BLaER1 treated with 17β-estradiol and CSF1 and Interleukin-3, amounts not matched to agents 10 nM and 100 nM (cell line): ENCODE measurements at regions not wholly inside any gene's neighbourhood (a gene's known extent, or its start where the extent isn't known, plus 50 kb on each side); places are given as distances from the start of the nearest gene placed in this dataset.

ENCODE experiments used
- H3K27ac ChIP-seq, 11 experiments: shearing (Covaris generic); formaldehyde crosslinking; 2 replicates each; pipeline ENCODE4 v1.8.1; 2022
- H3K27me3 ChIP-seq, 11 experiments: shearing (Covaris generic); formaldehyde crosslinking; 2 replicates each; pipeline ENCODE4 v1.8.1; 2022
- H3K36me3 ChIP-seq, 11 experiments: shearing (Covaris generic); formaldehyde crosslinking; 2 replicates each; pipeline ENCODE4 v1.8.1; 2022
- H3K4me1 ChIP-seq, 10 experiments: shearing (Covaris generic); formaldehyde crosslinking; 2 replicates each; pipeline ENCODE4 v1.8.1; 2022
- H3K4me2 ChIP-seq, 11 experiments: shearing (Covaris generic); formaldehyde crosslinking; 2 replicates each; pipeline ENCODE4 v1.8.1; 2022
- H3K4me3 ChIP-seq, 10 experiments: shearing (Covaris generic); formaldehyde crosslinking; 2 replicates each; pipeline ENCODE4 v1.8.1; 2022
- H3K9ac ChIP-seq, 11 experiments: shearing (Covaris generic); formaldehyde crosslinking; 2 replicates each; pipeline ENCODE4 v1.8.1; 2022
- H3K9me3 ChIP-seq, 11 experiments: shearing (Covaris generic); formaldehyde crosslinking; replicated peaks in 1 of 11; 2 replicates each; pipeline ENCODE4 v1.8.1; 2022
- H4K20me1 ChIP-seq, 11 experiments: shearing (Covaris generic); formaldehyde crosslinking; 2 replicates each; pipeline ENCODE4 v1.8.1; 2022
- Cebpa-rat ChIP-seq, 11 experiments: shearing (Covaris generic); IDR thresholded peaks; 2 replicates each; pipeline ENCODE4 v1.8.1; 2022

- Histone ChIP-seq H3K4me2 (no peak overlapping the region), H3K4me3 (no peak overlapping the region), H4K20me1 (no peaks in the 10 kb centered on the region), H3K4me1 (0 out of 20 replicates have a peak, but pooled peaks cover 0 to 5% (median 0%) of the 10 kb centered on the region in 10 experiments), H3K36me3 (no peaks in the 10 kb centered on the region), H3K9ac (no peak overlapping the region), H3K27ac (no peak overlapping the region), H3K27me3 (no peaks in the 10 kb centered on the region), H3K9me3 (no peaks in the 10 kb centered on the region)
- TF ChIP-seq Cebpa-rat (IDR thresholded peaks at IDR 0.05), result no peak
Observed at GRCh38 chr2:234680688-234681619, 184.1 kb upstream of the ARL4C start.

GRCh38 chr2:234679741-234680687, 183.1 kb upstream of the ARL4C start:
- H3K4me3 ChIP-seq, result no peak overlapping the region
- no peak for TF ChIP-seq Cebpa-rat (IDR thresholded peaks at IDR 0.05)
- H3K4me1 ChIP-seq, result 0 out of 20 replicates have a peak, but pooled peaks cover 0 to 5% (median 0%) of the 10 kb centered on the region in 10 experiments

GRCh38 chr2:234679301-234679740, 182.4 kb upstream of the ARL4C start:
- Histone ChIP-seq H3K4me1 (0 out of 20 replicates have a peak, but pooled peaks cover 0 to 5% (median 0%) of the 10 kb centered on the region in 10 experiments), H4K20me1 (no peaks in the 10 kb centered on the region), H3K4me3 (no peak overlapping the region), H3K27me3 (no peaks in the 10 kb centered on the region), H3K9ac (no peak overlapping the region), H3K36me3 (no peaks in the 10 kb centered on the region), H3K9me3 (no peaks in the 10 kb centered on the region), H3K27ac (no peak overlapping the region), H3K4me2 (no peak overlapping the region)
- TF ChIP-seq Cebpa-rat (IDR thresholded peaks at IDR 0.05), result no peak

More at GRCh38 chr2:234679741-234680687, 183.1 kb upstream of the ARL4C start:
- Histone ChIP-seq H3K9me3 (no peaks in the 10 kb centered on the region), H3K27me3 (no peaks in the 10 kb centered on the region), H4K20me1 (no peaks in the 10 kb centered on the region), H3K27ac (no peak overlapping the region), H3K9ac (no peak overlapping the region), H3K36me3 (no peaks in the 10 kb centered on the region), H3K4me2 (no peak overlapping the region)

- Histone ChIP-seq H4K20me1 (no peaks in the 10 kb centered on the region), H3K9me3 (no peaks in the 10 kb centered on the region), H3K4me3 (no peak overlapping the region), H3K27ac (no peak overlapping the region), H3K27me3 (no peaks in the 10 kb centered on the region), H3K9ac (no peak overlapping the region), H3K4me1 (0 out of 20 replicates have a peak, but pooled peaks cover 0 to 5% (median 0%) of the 10 kb centered on the region in 10 experiments), H3K4me2 (no peak overlapping the region), H3K36me3 (no peaks in the 10 kb centered on the region)
- no peak for TF ChIP-seq Cebpa-rat (IDR thresholded peaks at IDR 0.05)
Observed at GRCh38 chr2:234678711-234679110, 181.8 kb upstream of the ARL4C start.

GRCh38 chr2:234677758-234678538, 181.1 kb upstream of the ARL4C start:
- Histone ChIP-seq H3K9ac (no peak overlapping the region), H3K4me1 (0 out of 20 replicates have a peak, but pooled peaks cover 0 to 5% (median 0%) of the 10 kb centered on the region in 10 experiments), H3K4me3 (no peak overlapping the region), H3K9me3 (no peaks in the 10 kb centered on the region), H4K20me1 (no peaks in the 10 kb centered on the region), H3K27ac (no peak overlapping the region), H3K27me3 (no peaks in the 10 kb centered on the region), H3K36me3 (no peaks in the 10 kb centered on the region), H3K4me2 (no peak overlapping the region)
- no peak for TF ChIP-seq Cebpa-rat (IDR thresholded peaks at IDR 0.05)

- no peak overlapping the region for H3K4me3 ChIP-seq
- no peak overlapping the region for H3K4me2 ChIP-seq
- no peaks in the 10 kb centered on the region for H4K20me1 ChIP-seq
- H3K27me3 ChIP-seq, result no peaks in the 10 kb centered on the region
- H3K27ac ChIP-seq, result no peak overlapping the region
- H3K9ac ChIP-seq, result no peak overlapping the region
- H3K4me1 ChIP-seq, result 0 out of 20 replicates have a peak, but pooled peaks cover 0 to 5% (median 0%) of the 10 kb centered on the region in 10 experiments
- no peaks in the 10 kb centered on the region for H3K9me3 ChIP-seq
- TF ChIP-seq Cebpa-rat (IDR thresholded peaks at IDR 0.05), result no peak
- H3K36me3 ChIP-seq, result no peaks in the 10 kb centered on the region
Observed at GRCh38 chr2:234676783-234677450, 180.0 kb upstream of the ARL4C start.

GRCh38 chr2:234676109-234676782, 179.4 kb upstream of the ARL4C start:
- H3K36me3 ChIP-seq, result no peaks in the 10 kb centered on the region
- H3K4me2 ChIP-seq, result no peak overlapping the region
- H3K4me3 ChIP-seq, result no peak overlapping the region
- no peaks in the 10 kb centered on the region for H4K20me1 ChIP-seq
- H3K9ac ChIP-seq, result no peak overlapping the region
- no peaks in the 10 kb centered on the region for H3K27me3 ChIP-seq
- no peak overlapping the region for H3K27ac ChIP-seq
- 0 out of 20 replicates have a peak, but pooled peaks cover 0 to 5% (median 0%) of the 10 kb centered on the region in 10 experiments for H3K4me1 ChIP-seq
- TF ChIP-seq Cebpa-rat (IDR thresholded peaks at IDR 0.05), result no peak
- H3K9me3 ChIP-seq, result no peaks in the 10 kb centered on the region
